ENCODE measurements at regions not wholly inside any gene's neighbourhood (a gene's known extent, or its start where the extent isn't known, plus 50 kb on each side); places are given as distances from the start of the nearest gene placed in this dataset.

- no peak for DNase-seq (ENCODE audit: low read depth)
These were observed 95.8 kb upstream of the ABCA1 start for GRCh38 chr9:105023788-105024187.

GRCh38 chr9:105024529-105024928, 96.6 kb upstream of the ABCA1 start:
- no peak for DNase-seq (ENCODE audit: low read depth)

- DNase-seq (ENCODE audit: low read depth): no peak
These were observed 98.5 kb upstream of the ABCA1 start for GRCh38 chr9:105026451-105026850.

- no peak for DNase-seq (ENCODE audit: low read depth)
These were observed 99.1 kb upstream of the ABCA1 start for GRCh38 chr9:105027084-105027483.

- no peak for DNase-seq (ENCODE audit: low read depth)
These were observed 102.3 kb upstream of the ABCA1 start for GRCh38 chr9:105030285-105030684.

GRCh38 chr9:105037139-105037538, 109.2 kb upstream of the ABCA1 start:
- no peak for DNase-seq (ENCODE audit: low read depth)

- no peak for DNase-seq (ENCODE audit: low read depth)
These were observed 110.1 kb upstream of the ABCA1 start for GRCh38 chr9:105038051-105038450.

GRCh38 chr9:105039175-105039799, 111.3 kb upstream of the ABCA1 start:
- DNase-seq (ENCODE audit: low read depth): no peak

GRCh38 chr9:105043370-105043936, 115.5 kb upstream of the ABCA1 start:
- DNase-seq (ENCODE audit: low read depth): no peak

- no peak for DNase-seq (ENCODE audit: low read depth)
These were observed 116.6 kb upstream of the ABCA1 start for GRCh38 chr9:105044518-105044917.

GRCh38 chr9:105046907-105047741, 119.2 kb upstream of the ABCA1 start:
- no peak for DNase-seq (ENCODE audit: low read depth)

- DNase-seq (ENCODE audit: low read depth): no peak
These were observed 119.7 kb upstream of the ABCA1 start for GRCh38 chr9:105047742-105048041.

GRCh38 chr9:105048331-105048730, 120.4 kb upstream of the ABCA1 start:
- DNase-seq (ENCODE audit: low read depth): no peak

- DNase-seq (ENCODE audit: low read depth): no peak
These were observed 122.3 kb upstream of the ABCA1 start for GRCh38 chr9:105050296-105050695.

- DNase-seq (ENCODE audit: low read depth): no peak
These were observed 123.9 kb upstream of the ABCA1 start for GRCh38 chr9:105051897-105052296.

- DNase-seq (ENCODE audit: low read depth): no peak
These were observed 124.4 kb upstream of the ABCA1 start for GRCh38 chr9:105052346-105052745.

- no peak for DNase-seq (ENCODE audit: low read depth)
These were observed 125.3 kb upstream of the ABCA1 start for GRCh38 chr9:105053209-105053652.

GRCh38 chr9:105054491-105054890, 126.5 kb upstream of the ABCA1 start:
- DNase-seq (ENCODE audit: low read depth): no peak

GRCh38 chr9:105055917-105056316, 128.0 kb upstream of the ABCA1 start:
- no peak for DNase-seq (ENCODE audit: low read depth)

GRCh38 chr9:105057551-105057950, 129.6 kb upstream of the ABCA1 start:
- no peak for DNase-seq (ENCODE audit: low read depth)

- DNase-seq (ENCODE audit: low read depth): no peak
These were observed 131.3 kb upstream of the ABCA1 start for GRCh38 chr9:105059252-105059651.

GRCh38 chr9:105062222-105062855, 134.4 kb upstream of the ABCA1 start:
- DNase-seq (ENCODE audit: low read depth): no peak
